B cell (primary cell): ENCODE measurements at regions not wholly inside any gene's neighbourhood (a gene's known extent, or its start where the extent isn't known, plus 50 kb on each side); places are given as distances from the start of the nearest gene placed in this dataset.

Source experiments
- ATAC-seq: fragments of 200-7000 bp; cut with Tn5 transposase; one replicate; pipeline ENCODE4 v1.10.0; 2021; ENCODE audit warnings: low read depth, mild to moderate bottlenecking, moderate number of reproducible peaks, moderate library complexity
- CTCF ChIA-PET: fragments of 350-600 bp; sonication (Branson Sonifier 250); formaldehyde crosslinking; loops from one replicate; lab custom pipeline; 2021; ENCODE audit warnings: antibody characterized with exemption, inconsistent platforms; lab: Charles Lee
- POLR2A ChIA-PET: fragments of 350-600 bp; sonication (Branson Sonifier 250); formaldehyde crosslinking; loops from one replicate; lab custom pipeline; 2021; ENCODE audit warnings: antibody characterized with exemption; lab: Charles Lee
- DNase-seq: peaks from one replicate; pipeline ENCODE4 v3.0.0; 2013
- H2AFZ ChIP-seq: 2 replicates; pipeline ENCODE4 v1.6.1; 2012; ENCODE audit warnings: mild to moderate bottlenecking, low read depth, low read length; ENCODE audit not compliant: insufficient read depth, poor library complexity, severe bottlenecking
- H3K27ac ChIP-seq, 2 donors: 1 replicate in 1 of 2; 2 replicates in 1 of 2; pipeline ENCODE4 v1.5.1; 2012 to 2013; ENCODE audit warnings: low read length in 2 of 2, mild to moderate bottlenecking in 2 of 2, moderate library complexity in 1 of 2
- H3K27me3 ChIP-seq, 4 experiments: fragments of 200-600 bp in 1 of 4; sonication (generic) in 1 of 4; replicated peaks in 1 of 4; 1 replicate in 2 of 4; 2 replicates in 2 of 4; pipeline versions ENCODE4 v1.6.1 to v1.7.0; 2013 to 2016; ENCODE audit warnings: low read length in 3 of 4, mild to moderate bottlenecking in 2 of 4, mixed read lengths in 1 of 4, moderate library complexity in 1 of 4; ENCODE audit not compliant: insufficient read depth in 4 of 4, control insufficient read depth in 3 of 4; ENCODE audit errors: control extremely low read depth in 1 of 4
- H3K36me3 ChIP-seq, 2 experiments: replicated peaks in 1 of 2; 1 replicate in 1 of 2; 2 replicates in 1 of 2; pipeline versions ENCODE4 v1.6.1 to v1.7.1; 2013; ENCODE audit warnings: low read length in 1 of 2; ENCODE audit not compliant: insufficient read depth in 2 of 2, control insufficient read depth in 1 of 2; ENCODE audit errors: control extremely low read depth in 1 of 2, extremely low read depth in 1 of 2
- H3K4me1 ChIP-seq, 2 donors: fragments of 200-600 bp in 1 of 2; sonication (generic) in 1 of 2; 1 replicate in 1 of 2; 2 replicates in 1 of 2; pipeline versions ENCODE4 v1.5.1 to v1.6.1; 2013 to 2017; ENCODE audit warnings: low read length in 2 of 2; ENCODE audit not compliant: control insufficient read depth in 2 of 2, insufficient read depth in 2 of 2
- H3K4me2 ChIP-seq: replicated peaks from 2 replicates; pipeline ENCODE3; 2012; ENCODE audit warnings: mild to moderate bottlenecking, low read depth, low read length; ENCODE audit not compliant: poor library complexity, severe bottlenecking
- H3K4me3 ChIP-seq, 5 experiments: fragments of 200-600 bp in 1 of 5; sonication (generic) in 1 of 5; 1 replicate in 3 of 5; 2 replicates in 2 of 5; pipeline versions ENCODE4 v1.5.1 to v1.7.0; 2011 to 2016; ENCODE audit warnings: low read length in 4 of 5, mild to moderate bottlenecking in 4 of 5, low read depth in 2 of 5, control low read depth in 1 of 5, moderate library complexity in 1 of 5; ENCODE audit not compliant: insufficient read depth in 1 of 5; ENCODE audit errors: control extremely low read depth in 1 of 5, extremely low read depth in 1 of 5
- H3K79me2 ChIP-seq: fragments of 200-600 bp; sonication (generic); one replicate; pipeline ENCODE4 v1.6.0; 2016; ENCODE audit warnings: low read length; ENCODE audit not compliant: control insufficient read depth, insufficient read depth
- H3K9ac ChIP-seq: fragments of 200-600 bp; sonication (generic); 2 replicates; pipeline ENCODE4 v1.6.1; 2017; ENCODE audit warnings: mild to moderate bottlenecking, low read length, moderate library complexity
- H3K9me3 ChIP-seq, 3 donors: one replicate each; pipeline versions ENCODE4 v1.6.1 to v1.7.1; 2013; ENCODE audit warnings: low read length in 2 of 3; ENCODE audit not compliant: control insufficient read depth in 2 of 3, insufficient read depth in 1 of 3; ENCODE audit errors: control extremely low read depth in 1 of 3
- H4K20me1 ChIP-seq: 2 replicates; pipeline ENCODE4 v1.6.0; 2012; ENCODE audit warnings: mild to moderate bottlenecking, low read length; ENCODE audit not compliant: insufficient read depth, control insufficient read depth, poor library complexity, severe bottlenecking
- H3K27ac Mint-ChIP-seq: one replicate; pipeline ENCODE4 v1.8.0; 2021; ENCODE audit warnings: mixed read lengths
- H3K27me3 Mint-ChIP-seq: one replicate; pipeline ENCODE4 v1.8.0; 2021; ENCODE audit warnings: mixed read lengths
- H3K4me1 Mint-ChIP-seq: one replicate; pipeline ENCODE4 v1.8.0; 2021; ENCODE audit warnings: mixed read lengths
- H3K4me3 Mint-ChIP-seq: one replicate; pipeline ENCODE4 v1.8.0; 2021; ENCODE audit warnings: mixed read lengths
- H3K9me3 Mint-ChIP-seq: one replicate; pipeline ENCODE4 v1.8.0; 2022; ENCODE audit warnings: mixed read lengths; ENCODE audit not compliant: insufficient read depth
- EZH2 ChIP-seq: IDR thresholded peaks from 2 replicates; pipeline ENCODE4 v1.6.1; 2012; ENCODE audit warnings: borderline replicate concordance, low read depth, mild to moderate bottlenecking, moderate library complexity, low read length; ENCODE audit not compliant: insufficient read depth, poor library complexity, severe bottlenecking
- WGBS: methylation state at CpG from one replicate; pipeline ENCODE4 v1.1.5; 2013; ENCODE audit warnings: missing lambda C conversion rate; ENCODE audit not compliant: insufficient coverage; 5-methylcytosine and 5-hydroxymethylcytosine counted together
- intact Hi-C: fragments of 100-400 bp; cut with micrococcal nuclease; formaldehyde crosslinking; loops from one replicate; pipeline ENCODE4 v1.10.0; 2022
- TF ChIP-seq, protein P1 (sequence below): fragments of 200-600 bp; IDR thresholded peaks from one replicate; pipeline ENCODE4 v1.8.0; 2022; ENCODE audit warnings: antibody characterized with exemption, mild to moderate bottlenecking

DNA sequence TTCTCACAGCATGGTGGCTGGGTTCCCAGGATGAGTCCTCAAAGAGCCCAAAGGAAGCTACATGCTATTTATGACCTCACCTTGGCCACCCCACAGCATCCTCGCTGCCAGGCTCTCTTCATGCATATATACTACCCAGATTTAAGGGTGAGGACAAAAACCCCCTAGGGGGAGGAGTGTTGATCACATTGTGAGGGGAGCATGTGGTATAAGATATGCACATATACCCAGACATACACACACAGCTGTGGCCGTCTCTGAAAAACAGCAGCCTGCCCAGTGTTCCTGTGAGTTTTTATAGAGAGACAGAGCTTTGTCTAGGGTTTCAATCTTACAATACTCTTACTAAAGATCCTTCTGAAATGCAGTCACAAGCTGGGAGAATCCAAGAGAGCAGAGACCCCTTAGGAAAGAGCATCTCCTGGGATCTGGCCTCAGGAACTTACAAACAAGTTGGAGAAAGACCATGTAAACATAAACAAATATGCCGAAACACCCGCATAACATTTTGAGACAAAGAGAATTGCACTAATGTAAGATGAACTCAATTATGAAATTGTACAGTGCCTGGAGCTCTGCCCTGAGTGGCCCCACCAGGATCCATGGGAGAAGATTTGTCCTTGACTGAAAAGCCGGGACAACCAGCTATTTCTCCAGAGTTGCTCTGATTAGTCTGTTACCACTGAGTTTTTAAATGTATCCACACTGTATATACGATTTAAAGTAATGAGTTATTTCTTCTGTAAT is 146.4 kb downstream of the GADD45G start:
- CTCF ChIA-PET = no interaction called here
- intact Hi-C loops = no loop called here
- DNase-seq = no peak
- Histone ChIP-seq H3K4me1 (peaks cover 4 to 11% of the 10 kb centered on the region in 2 donors), H3K79me2 (no peaks in the 10 kb centered on the region), H2AFZ (no peak overlapping the region), H3K9me3 (no peaks in the 10 kb centered on the region), H3K27me3 (no peaks in the 10 kb centered on the region), H3K36me3 (no peaks in the 10 kb centered on the region), H3K9ac (no peak overlapping the region), H3K4me2 (no peak overlapping the region), H4K20me1 (no peaks in the 10 kb centered on the region), H3K27ac (no peak overlapping the region), H3K4me3 (no peak overlapping the region)
- no peaks in the 10 kb centered on the region for H3K9me3 Mint-ChIP-seq
- no peak overlapping the region for H3K27ac Mint-ChIP-seq
- 92% methylated on average over 2 of the region's 6 CpGs for WGBS
- no peak overlapping the region for H3K4me3 Mint-ChIP-seq
- TF ChIP-seq, protein P1, sequence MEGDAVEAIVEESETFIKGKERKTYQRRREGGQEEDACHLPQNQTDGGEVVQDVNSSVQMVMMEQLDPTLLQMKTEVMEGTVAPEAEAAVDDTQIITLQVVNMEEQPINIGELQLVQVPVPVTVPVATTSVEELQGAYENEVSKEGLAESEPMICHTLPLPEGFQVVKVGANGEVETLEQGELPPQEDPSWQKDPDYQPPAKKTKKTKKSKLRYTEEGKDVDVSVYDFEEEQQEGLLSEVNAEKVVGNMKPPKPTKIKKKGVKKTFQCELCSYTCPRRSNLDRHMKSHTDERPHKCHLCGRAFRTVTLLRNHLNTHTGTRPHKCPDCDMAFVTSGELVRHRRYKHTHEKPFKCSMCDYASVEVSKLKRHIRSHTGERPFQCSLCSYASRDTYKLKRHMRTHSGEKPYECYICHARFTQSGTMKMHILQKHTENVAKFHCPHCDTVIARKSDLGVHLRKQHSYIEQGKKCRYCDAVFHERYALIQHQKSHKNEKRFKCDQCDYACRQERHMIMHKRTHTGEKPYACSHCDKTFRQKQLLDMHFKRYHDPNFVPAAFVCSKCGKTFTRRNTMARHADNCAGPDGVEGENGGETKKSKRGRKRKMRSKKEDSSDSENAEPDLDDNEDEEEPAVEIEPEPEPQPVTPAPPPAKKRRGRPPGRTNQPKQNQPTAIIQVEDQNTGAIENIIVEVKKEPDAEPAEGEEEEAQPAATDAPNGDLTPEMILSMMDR = no peak
- no peak for TF ChIP-seq EZH2
- peaks cover 3% of the 10 kb centered on the region for H3K27me3 Mint-ChIP-seq
- H3K4me1 Mint-ChIP-seq = peaks cover 12% of the 10 kb centered on the region
- POLR2A ChIA-PET = interaction anchor here (0.7 kb wide), 1 partner anchor 8 kb away, joined by 3 read pairs; no protein-coding TSS in a partner anchor
- no peak for ATAC-seq

DNA sequence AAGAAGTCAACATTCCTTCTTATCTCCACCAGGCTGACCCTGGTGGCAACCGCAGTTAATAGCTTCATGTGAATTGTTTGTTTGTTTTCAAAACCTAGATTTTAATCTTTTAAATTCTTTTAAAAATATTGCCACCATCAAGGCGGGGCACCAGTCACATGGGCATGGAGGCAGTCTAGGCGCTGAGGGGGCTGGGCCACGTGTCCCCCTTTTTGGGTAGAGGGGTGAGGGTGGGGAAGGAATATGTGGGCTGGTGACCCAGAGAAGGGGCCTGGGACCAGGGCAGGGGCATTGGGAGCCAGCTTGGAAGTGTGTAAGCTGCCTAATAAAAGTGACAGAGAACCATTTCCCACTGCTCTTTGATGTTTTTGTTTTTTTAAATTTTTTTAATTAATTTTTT is 147.3 kb downstream of the GADD45G start:
- H3K4me1 ChIP-seq = peaks cover 4 to 11% of the 10 kb centered on the region in 2 donors
- no peak overlapping the region for H3K4me3 ChIP-seq
- TF ChIP-seq, protein P1 = no peak
- no peak for TF ChIP-seq EZH2
- ATAC-seq (no peak), DNase-seq (no peak)
- 100% methylated on average over 1 of the region's 4 CpGs for WGBS
- no peak overlapping the region for H3K9ac ChIP-seq
- Mint-ChIP-seq H3K27me3 (peaks cover 3% of the 10 kb centered on the region), H3K27ac (no peak overlapping the region), H3K4me1 (peaks cover 12% of the 10 kb centered on the region), H3K4me3 (no peak overlapping the region), H3K9me3 (no peaks in the 10 kb centered on the region)
- H3K4me2 ChIP-seq = no peak overlapping the region
- no peak overlapping the region for H2AFZ ChIP-seq
- H4K20me1 ChIP-seq = no peaks in the 10 kb centered on the region
- no peaks in the 10 kb centered on the region for H3K36me3 ChIP-seq
- ChIA-PET CTCF (no interaction called here), POLR2A (interaction anchor here (0.7 kb wide), 1 partner anchor 9 kb away, joined by 3 read pairs; no protein-coding TSS in a partner anchor)
- intact Hi-C loops = no loop called here
- H3K79me2 ChIP-seq = no peaks in the 10 kb centered on the region
- H3K27ac ChIP-seq = no peak overlapping the region
- no peaks in the 10 kb centered on the region for H3K9me3 ChIP-seq
- peaks cover 0 to 3% (median 0%) of the 10 kb centered on the region in 4 experiments for H3K27me3 ChIP-seq
